G401.6 (cell line): ENCODE measurements at regions not wholly inside any gene's neighbourhood (a gene's known extent, or its start where the extent isn't known, plus 50 kb on each side); places are given as distances from the start of the nearest gene placed in this dataset.
A peak's percentile ranks its signal among the peaks of the same experiment; 100 is the strongest.
"Not testable (repeated sequence)": the region's sequence is repeated elsewhere in the genome, so short reads cannot be mapped to it uniquely, and the experiment has no call there.

Experiments used
- FAIRE-seq: peaks from 2 replicates; lab custom pipeline; 2012; peaks lifted over from hg19 to GRCh38; lab: Jason Lieb, UNC

DNA sequence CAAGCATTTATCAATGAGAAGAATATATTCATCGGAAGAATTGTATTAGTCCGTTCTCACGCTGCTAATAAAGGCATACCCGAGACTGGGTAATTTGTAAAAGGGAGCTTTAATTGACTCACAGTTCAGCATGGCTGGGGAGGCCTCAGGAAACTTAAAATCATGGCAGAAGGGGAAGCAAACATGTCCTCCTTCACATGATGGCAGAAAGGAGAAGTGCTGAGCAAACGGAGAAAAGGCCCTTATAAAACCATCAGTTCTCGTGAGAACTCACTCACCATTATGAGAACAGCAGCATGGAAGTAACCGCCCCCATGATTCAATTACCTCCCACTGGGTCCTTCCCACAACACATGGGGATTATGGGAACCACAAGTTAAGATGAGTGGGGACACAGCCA lies 1688.2 kb downstream of the SPATA31A7 start:
- FAIRE-seq = not testable (repeated sequence)

- not testable (repeated sequence) for FAIRE-seq
Observed at GRCh38 chr9:62880453-62880852, 1690.6 kb downstream of the SPATA31A7 start.

DNA sequence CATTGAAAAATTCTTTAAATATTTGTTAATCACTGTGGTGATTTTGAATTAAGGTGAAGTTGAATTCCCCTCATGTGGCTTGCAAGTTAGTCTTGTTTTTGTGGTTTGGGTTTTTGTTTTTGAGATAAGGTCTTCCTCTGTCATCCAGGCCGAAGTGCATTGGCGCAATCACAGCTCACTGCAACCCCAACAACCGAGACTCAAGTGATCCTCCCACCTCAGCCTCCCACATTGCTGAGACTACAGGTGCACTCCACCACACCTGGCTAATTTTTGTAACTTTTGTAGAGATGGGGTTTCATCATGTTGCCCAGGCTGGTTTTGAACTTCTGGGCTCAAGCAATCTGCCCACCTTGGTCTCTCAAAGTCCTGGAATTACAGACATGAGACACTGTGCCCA lies 1691.1 kb downstream of the SPATA31A7 start:
- not testable (repeated sequence) for FAIRE-seq

- FAIRE-seq = not testable (repeated sequence)
Observed at GRCh38 chr9:62881811-62882210, 1692.0 kb downstream of the SPATA31A7 start.

DNA sequence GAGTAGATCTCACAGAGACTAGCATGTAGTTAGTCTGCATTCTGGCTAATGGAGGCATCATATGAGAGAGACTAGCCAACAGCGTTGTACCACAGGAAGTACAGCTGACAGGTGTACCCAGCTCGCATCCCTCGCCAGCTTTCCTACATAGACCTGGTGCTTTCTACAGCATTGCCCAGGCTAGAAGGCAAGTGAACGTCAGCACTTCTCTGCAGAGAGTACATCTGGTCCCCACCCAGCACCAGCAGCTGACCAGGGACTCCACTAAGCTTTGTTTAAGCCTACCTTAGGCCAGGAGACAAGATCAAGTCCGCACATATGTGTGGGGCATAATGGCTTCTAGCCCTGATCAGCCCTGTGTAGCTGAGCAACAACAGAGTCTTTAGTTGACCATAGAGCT lies 1692.9 kb downstream of the SPATA31A7 start:
- not testable (repeated sequence) for FAIRE-seq

DNA sequence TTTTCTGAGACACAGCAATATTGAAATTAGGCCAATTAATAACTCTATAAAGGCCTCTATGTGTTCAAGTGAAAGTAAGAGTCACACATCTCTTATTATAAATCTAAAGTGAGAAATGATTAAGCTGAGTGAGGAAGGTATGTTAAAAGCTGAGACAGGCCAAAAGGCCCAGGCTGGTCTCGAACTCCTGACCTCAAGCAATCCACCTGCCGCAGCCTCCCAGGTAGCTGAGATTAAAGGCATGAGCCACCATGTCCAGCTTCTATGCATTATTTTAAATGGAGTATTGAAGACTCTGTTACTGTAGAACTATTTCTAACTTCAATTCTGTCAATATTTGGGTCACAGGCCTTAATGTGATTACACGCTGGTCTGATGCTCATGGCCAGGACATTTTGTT lies 1706.9 kb downstream of the SPATA31A7 start:
- not testable (repeated sequence) for FAIRE-seq

DNA sequence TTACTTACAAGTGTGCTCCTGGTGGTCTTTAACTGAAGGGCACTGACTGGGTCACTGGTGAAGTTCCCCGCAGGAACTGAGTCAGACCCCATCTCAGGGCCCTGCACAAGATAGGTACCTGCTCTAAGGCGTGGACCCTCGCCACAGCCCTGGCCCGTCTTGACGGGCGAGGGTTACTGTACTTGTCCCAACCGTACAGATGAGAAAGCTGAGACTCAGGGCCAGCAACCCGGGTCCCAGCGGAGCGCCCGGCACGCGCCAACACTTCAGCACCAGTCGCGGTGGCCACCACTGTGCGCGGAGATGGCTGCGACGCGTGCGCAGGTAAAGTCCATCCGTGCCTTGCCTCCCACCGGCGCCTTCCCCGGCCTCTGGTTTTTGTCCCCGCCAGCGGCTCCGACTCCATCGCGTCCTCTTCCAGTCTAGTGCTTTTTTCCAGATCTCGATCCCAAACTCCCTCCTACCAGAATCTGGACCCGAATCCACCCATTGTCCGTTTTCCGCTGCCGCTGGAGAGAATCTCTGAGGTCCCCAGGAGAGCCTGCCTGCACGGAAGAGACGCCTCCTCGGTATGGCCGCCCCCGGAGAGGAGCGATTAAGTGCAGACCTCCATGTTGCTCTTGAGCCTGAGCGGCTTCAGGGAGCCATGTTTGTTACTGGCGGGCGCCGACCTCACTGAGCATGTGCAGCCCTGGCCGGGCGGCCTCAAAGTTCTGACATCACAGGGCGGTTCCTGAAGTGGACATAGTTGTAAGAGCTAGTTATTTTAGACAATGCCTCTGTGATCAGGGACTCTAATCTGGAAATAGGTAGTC lies 1707.8 kb downstream of the SPATA31A7 start:
- FAIRE-seq = not testable (repeated sequence)

- FAIRE-seq = not testable (repeated sequence)
Observed at GRCh38 chr9:62899666-62900065, 1709.8 kb downstream of the SPATA31A7 start.

DNA sequence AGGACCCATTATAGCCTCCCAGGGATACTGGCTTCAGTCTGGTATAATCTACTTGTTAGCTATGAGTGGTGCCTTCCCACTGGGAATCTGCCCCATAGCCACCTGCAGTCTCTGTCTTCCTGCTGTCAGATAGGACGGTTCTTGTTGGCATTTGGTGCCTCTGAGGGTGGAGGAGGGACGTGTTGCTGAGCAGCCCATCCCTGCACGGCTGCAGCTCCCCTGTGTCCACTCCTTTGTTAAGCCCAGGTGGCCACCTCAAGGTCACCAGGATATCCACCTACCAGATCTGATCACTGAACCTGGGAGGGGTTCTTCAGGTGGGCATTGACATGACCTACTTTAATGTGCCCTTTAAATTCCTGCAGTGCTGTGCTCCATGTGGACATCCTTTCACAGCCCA lies 1714.2 kb downstream of the SPATA31A7 start:
- not testable (repeated sequence) for FAIRE-seq

- FAIRE-seq = not testable (repeated sequence)
Observed at GRCh38 chr9:62905722-62906121, 1715.9 kb downstream of the SPATA31A7 start.

DNA sequence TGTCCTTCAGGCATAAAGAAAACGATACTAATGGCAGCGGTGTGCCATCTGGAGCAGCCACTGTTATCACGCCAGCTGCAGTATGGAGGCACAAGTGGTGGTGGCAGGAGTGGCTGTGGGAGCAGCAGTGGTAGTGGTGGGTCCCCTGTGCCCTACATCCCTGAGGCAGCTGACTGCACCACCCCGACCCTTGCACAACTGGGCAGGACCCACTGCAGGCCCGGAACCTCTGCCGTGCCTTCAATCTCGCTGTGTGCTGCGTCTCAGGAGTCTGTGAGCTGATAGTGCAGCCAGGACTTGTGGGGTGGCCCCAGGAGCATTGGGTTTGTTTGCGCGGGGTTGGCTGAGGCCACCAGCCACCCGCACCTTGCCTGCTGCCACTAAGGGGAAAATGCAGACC lies 1718.0 kb downstream of the SPATA31A7 start:
- not testable (repeated sequence) for FAIRE-seq

GRCh38 chr9:62908271-62908670 lies 1718.4 kb downstream of the SPATA31A7 start:
- FAIRE-seq = not testable (repeated sequence)

- FAIRE-seq = not testable (repeated sequence)
Observed at GRCh38 chr9:62909447-62909846, 1719.6 kb downstream of the SPATA31A7 start.

DNA sequence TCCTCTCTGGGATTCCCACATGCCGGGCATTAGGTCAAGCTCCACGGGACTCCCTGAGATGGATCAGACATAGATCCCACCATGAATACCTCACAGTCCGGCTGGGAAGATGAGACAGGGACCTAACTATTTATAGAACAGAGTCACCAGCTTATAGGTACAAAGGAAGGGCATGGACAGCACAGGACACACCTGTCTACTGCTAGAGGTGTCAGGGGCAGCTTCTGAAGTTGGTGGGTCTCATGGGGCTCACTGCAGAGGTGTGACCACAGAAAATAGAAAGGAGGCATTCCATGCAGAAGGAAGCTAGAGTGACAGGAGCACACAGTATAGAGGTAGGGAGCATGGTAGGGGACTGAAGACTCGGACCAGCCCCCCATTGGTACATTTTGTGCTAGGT lies 1722.4 kb downstream of the SPATA31A7 start:
- not testable (repeated sequence) for FAIRE-seq

DNA sequence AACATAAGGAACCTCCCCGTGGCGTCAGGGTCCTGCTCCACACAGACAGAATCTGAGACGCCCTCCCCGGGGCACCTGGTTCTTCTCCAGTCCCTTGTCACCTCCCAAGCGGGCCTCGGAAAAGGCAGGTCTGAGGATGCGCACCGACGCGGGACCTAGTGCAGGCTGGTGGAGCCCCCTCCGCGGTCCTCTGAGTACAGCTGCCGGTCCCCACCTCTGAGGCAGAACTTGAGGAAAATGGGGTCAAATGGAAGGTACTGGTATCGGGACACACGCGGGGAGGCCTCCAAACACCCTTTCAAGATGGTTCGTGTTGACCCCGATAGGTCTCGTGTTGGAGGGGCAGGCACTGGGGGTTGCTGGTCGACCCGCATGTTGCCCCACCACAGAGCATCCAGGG lies 1725.3 kb downstream of the SPATA31A7 start:
- FAIRE-seq = not testable (repeated sequence)

- peak; percentile 63 for FAIRE-seq
Observed at GRCh38 chr9:62915661-62916060, 1725.8 kb downstream of the SPATA31A7 start.

GRCh38 chr9:62918648-62919385 lies 1729.0 kb downstream of the SPATA31A7 start:
- FAIRE-seq = not testable (repeated sequence)

- FAIRE-seq = not testable (repeated sequence)
Observed at GRCh38 chr9:62931484-62931883, 1741.6 kb downstream of the SPATA31A7 start.

GRCh38 chr9:62952840-62953239 lies 1763.0 kb downstream of the SPATA31A7 start:
- FAIRE-seq = not testable (repeated sequence)
